SK-N-SH (cell line): ENCODE measurements at regions not wholly inside any gene's neighbourhood (a gene's known extent, or its start where the extent isn't known, plus 50 kb on each side); places are given as distances from the start of the nearest gene placed in this dataset.

Experiments
- CTCF ChIA-PET: fragments of 300-600, 350-600 bp; formaldehyde crosslinking; extraction: SDS; loops from one replicate; lab custom pipeline; 2021; lab: Yijun Ruan, JAX
- POLR2A ChIA-PET: fragments of 350-600 bp; sonication (Branson Sonifier 250); formaldehyde crosslinking; extraction: SDS; loops from one replicate; lab custom pipeline; 2020; ENCODE audit warnings: antibody characterized with exemption, inconsistent platforms; lab: Yijun Ruan, JAX
- DNase-seq: peaks from one replicate; pipeline ENCODE4 v3.0.0; 2012
- H2AFZ ChIP-seq: fragments of 200-600 bp; sonication (generic); 2 replicates; pipeline ENCODE4 v1.8.1; 2016; ENCODE audit warnings: antibody characterized with exemption, mild to moderate bottlenecking, low read depth
- H3F3A ChIP-seq: fragments of 200-600 bp; sonication (generic); replicated peaks from 2 replicates; pipeline ENCODE3; 2016; ENCODE audit warnings: antibody characterized with exemption, mild to moderate bottlenecking; ENCODE audit not compliant: insufficient read depth
- H3K27ac ChIP-seq, 2 experiments: fragments of 200-500 bp in 1 of 2; fragments of 200-600 bp in 1 of 2; sonication (Bioruptor generic) in 1 of 2; sonication (generic), shearing (Covaris generic) in 1 of 2; 2 replicates each; pipeline versions ENCODE4 v1.5.1 to v1.6.1; 2014 to 2016; ENCODE audit warnings: low read depth in 2 of 2, inconsistent platforms in 1 of 2, low read length in 1 of 2, mild to moderate bottlenecking in 1 of 2, mixed read lengths in 1 of 2
- H3K27me3 ChIP-seq: fragments of 200-600 bp; sonication (generic), shearing (Covaris generic); 2 replicates; pipeline ENCODE4 v1.6.1; 2016; ENCODE audit warnings: mixed run types; ENCODE audit not compliant: insufficient read depth
- H3K36me3 ChIP-seq, 2 experiments: fragments of 200-500 bp in 1 of 2; fragments of 200-600 bp in 1 of 2; sonication (Bioruptor generic) in 1 of 2; sonication (generic) in 1 of 2; replicated peaks in 1 of 2; 2 replicates each; pipeline versions ENCODE3 to v1.5.1; 2014 to 2016; ENCODE audit warnings: low read length in 1 of 2, mild to moderate bottlenecking in 1 of 2; ENCODE audit not compliant: insufficient read depth in 2 of 2, control insufficient read depth in 1 of 2
- H3K4me1 ChIP-seq, 2 experiments: fragments of 200-500 bp in 1 of 2; fragments of 200-600 bp in 1 of 2; sonication (Bioruptor generic) in 1 of 2; sonication (generic), shearing (Covaris generic) in 1 of 2; 2 replicates each; pipeline versions ENCODE4 v1.5.1 to v1.6.1; 2014 to 2016; ENCODE audit warnings: low read depth in 1 of 2, low read length in 1 of 2, mixed run types in 1 of 2; ENCODE audit not compliant: insufficient read depth in 2 of 2, control insufficient read depth in 1 of 2
- H3K4me2 ChIP-seq: fragments of 200-600 bp; sonication (generic), shearing (Covaris generic); 2 replicates; pipeline ENCODE4 v1.6.1; 2017; ENCODE audit warnings: mixed run types
- H3K4me3 ChIP-seq, 2 experiments: fragments of 200-500 bp in 1 of 2; fragments of 200-600 bp in 1 of 2; sonication (Bioruptor generic) in 1 of 2; sonication (generic), shearing (Covaris generic) in 1 of 2; 2 replicates each; pipeline versions ENCODE4 v1.5.1 to v1.8.1; 2014 to 2016; ENCODE audit warnings: low read depth in 2 of 2, inconsistent platforms in 1 of 2, low read length in 1 of 2, mild to moderate bottlenecking in 1 of 2, mixed read lengths in 1 of 2, moderate library complexity in 1 of 2
- H3K79me2 ChIP-seq: fragments of 200-600 bp; sonication (generic); 2 replicates; pipeline ENCODE4 v1.8.1; 2017; ENCODE audit warnings: mild to moderate bottlenecking; ENCODE audit not compliant: insufficient read depth
- H3K9ac ChIP-seq: fragments of 200-600 bp; sonication (generic); 2 replicates; pipeline ENCODE4 v1.6.1; 2017; ENCODE audit warnings: mixed run types
- H3K9me2 ChIP-seq: fragments of 200-600 bp; sonication (generic); 2 replicates; pipeline ENCODE4 v1.6.1; 2017; ENCODE audit warnings: mixed run types
- H3K9me3 ChIP-seq: fragments of 200-600 bp; sonication (generic); 2 replicates; pipeline ENCODE4 v1.6.1; 2017; ENCODE audit warnings: mixed run types, mild to moderate bottlenecking, moderate library complexity
- H4K20me1 ChIP-seq: fragments of 200-600 bp; sonication (generic); 2 replicates; pipeline ENCODE4 v1.6.1; 2017; ENCODE audit warnings: mild to moderate bottlenecking, mixed run types; ENCODE audit not compliant: insufficient read depth
- CHD2 ChIP-seq: fragments of 150-350 bp; IDR thresholded peaks from 2 replicates; pipeline ENCODE4 v1.6.1; 2018; ENCODE audit warnings: low read length; ENCODE audit not compliant: partially characterized antibody
- EP300 ChIP-seq, 2 experiments: IDR thresholded peaks; 2 replicates each; pipeline versions ENCODE4 v1.4.0 to v1.6.1; 2012; ENCODE audit warnings: borderline replicate concordance in 1 of 2, low read depth in 1 of 2, low read length in 1 of 2
- FOSL2 ChIP-seq: IDR thresholded peaks from 2 replicates; pipeline ENCODE4 v1.4.0; 2012; ENCODE audit warnings: low read depth, mild to moderate bottlenecking, moderate library complexity, borderline replicate concordance
- FOXJ3 ChIP-seq: sonication (generic); formaldehyde crosslinking; IDR thresholded peaks from 2 replicates; pipeline ENCODE4 v1.5.1; 2020; ENCODE audit warnings: mild to moderate bottlenecking, missing genetic modification reagents
- GABPA ChIP-seq: IDR thresholded peaks from 2 replicates; pipeline ENCODE4 v1.4.0; 2012; ENCODE audit warnings: low read depth, mild to moderate bottlenecking
- GATA2 ChIP-seq: sonication (generic); formaldehyde crosslinking; IDR thresholded peaks from 2 replicates; pipeline ENCODE4 v1.5.0; 2020; ENCODE audit warnings: mild to moderate bottlenecking, missing genetic modification reagents
- JUND ChIP-seq: IDR thresholded peaks from 2 replicates; pipeline ENCODE4 v1.4.0; 2012
- MEF2A ChIP-seq: IDR thresholded peaks from 2 replicates; pipeline ENCODE4 v1.4.0; 2012; ENCODE audit warnings: low read depth, borderline replicate concordance
- POLR2AphosphoS5 ChIP-seq: IDR thresholded peaks from 2 replicates; pipeline ENCODE4 v1.6.1; 2012; ENCODE audit warnings: low read depth, low read length
- RCOR1 ChIP-seq: fragments of 150-350 bp; IDR thresholded peaks from 2 replicates; pipeline ENCODE4 v1.6.1; 2017; ENCODE audit warnings: antibody characterized with exemption, low read length
- RFX5 ChIP-seq: IDR thresholded peaks from 2 replicates; pipeline ENCODE4 v1.6.1; 2012; ENCODE audit warnings: mild to moderate bottlenecking, improper control_type of control experiment, low read length
- TEAD4 ChIP-seq: IDR thresholded peaks from 2 replicates; pipeline ENCODE4 v1.4.0; 2012; ENCODE audit warnings: mild to moderate bottlenecking, borderline replicate concordance; ENCODE audit not compliant: insufficient read depth
- YY1 ChIP-seq: IDR thresholded peaks from 2 replicates; pipeline ENCODE4 v1.4.0; 2012; ENCODE audit warnings: low read depth, mild to moderate bottlenecking
- WGBS: methylation state at CpG from one replicate; pipeline ENCODE4 v1.1.6; 2017; ENCODE audit warnings: low lambda C conversion rate; 5-methylcytosine and 5-hydroxymethylcytosine counted together
- TF ChIP-seq, protein P1 (sequence below): IDR thresholded peaks from 2 replicates; pipeline ENCODE4 v1.6.1; 2012; ENCODE audit warnings: mild to moderate bottlenecking, low read depth, low read length, moderate library complexity
- TF ChIP-seq, protein P2 (sequence below): IDR thresholded peaks from 2 replicates; pipeline ENCODE4 v1.4.0; 2012; ENCODE audit warnings: low read depth
- TF ChIP-seq, protein P3 (sequence below): fragments of 200-600 bp; sonication (generic); IDR thresholded peaks from 2 replicates; pipeline ENCODE4 v1.6.1; 2017; ENCODE audit warnings: antibody characterized with exemption, mild to moderate bottlenecking, moderate library complexity
- TF ChIP-seq, protein P4 (sequence below): IDR thresholded peaks from 2 replicates; pipeline ENCODE4; 2012
- TF ChIP-seq, protein P5 (sequence below): IDR thresholded peaks from 2 replicates; pipeline ENCODE4 v1.4.0; 2012; ENCODE audit warnings: low read depth, borderline replicate concordance

DNA sequence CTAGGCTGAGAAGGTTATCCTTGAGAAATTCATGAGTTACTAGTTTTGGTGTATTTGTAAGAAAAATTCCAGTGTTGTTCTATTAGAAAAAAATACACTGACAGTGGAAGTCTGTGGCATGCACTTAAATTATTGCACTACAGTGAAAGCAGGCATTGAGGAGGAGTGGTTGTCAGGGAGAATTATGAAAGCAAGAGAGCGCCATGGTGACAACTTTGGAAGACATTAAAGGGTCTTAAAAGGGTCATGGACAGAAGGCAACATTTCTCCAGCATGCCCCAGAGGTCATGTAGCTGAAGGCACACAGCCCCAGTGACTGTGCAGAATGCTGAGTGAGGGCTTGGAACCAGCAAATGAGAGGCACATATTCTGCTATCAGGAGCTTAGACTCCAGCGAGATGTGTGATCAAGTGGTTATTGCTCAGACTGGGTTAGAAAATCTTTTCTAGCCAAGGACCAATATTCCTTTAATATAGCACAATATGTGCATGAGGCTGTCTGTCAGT lies 292.7 kb downstream of the OLFM4 start:
- Histone ChIP-seq H2AFZ (no peak overlapping the region), H3K79me2 (no peaks in the 10 kb centered on the region), H3K9me3 (no peaks in the 10 kb centered on the region), H3K4me2 (no peak overlapping the region), H3K27me3 (no peaks in the 10 kb centered on the region), H3K4me1 (no peaks in the 10 kb centered on the region), H3K27ac (no peak overlapping the region), H3F3A (no peaks in the 10 kb centered on the region), H3K9ac (no peak overlapping the region), H3K36me3 (no peaks in the 10 kb centered on the region), H4K20me1 (no peaks in the 10 kb centered on the region), H3K4me3 (no peak overlapping the region), H3K9me2 (no peaks in the 10 kb centered on the region)
- TF ChIP-seq CHD2 (no peak), JUND (no peak), EP300 (IDR thresholded peaks at IDR 0.05; ENCODE audit: borderline replicate concordance in 1 of 2, low read depth in 1 of 2, low read length in 1 of 2) (no peak)
- TF ChIP-seq, protein P1, sequence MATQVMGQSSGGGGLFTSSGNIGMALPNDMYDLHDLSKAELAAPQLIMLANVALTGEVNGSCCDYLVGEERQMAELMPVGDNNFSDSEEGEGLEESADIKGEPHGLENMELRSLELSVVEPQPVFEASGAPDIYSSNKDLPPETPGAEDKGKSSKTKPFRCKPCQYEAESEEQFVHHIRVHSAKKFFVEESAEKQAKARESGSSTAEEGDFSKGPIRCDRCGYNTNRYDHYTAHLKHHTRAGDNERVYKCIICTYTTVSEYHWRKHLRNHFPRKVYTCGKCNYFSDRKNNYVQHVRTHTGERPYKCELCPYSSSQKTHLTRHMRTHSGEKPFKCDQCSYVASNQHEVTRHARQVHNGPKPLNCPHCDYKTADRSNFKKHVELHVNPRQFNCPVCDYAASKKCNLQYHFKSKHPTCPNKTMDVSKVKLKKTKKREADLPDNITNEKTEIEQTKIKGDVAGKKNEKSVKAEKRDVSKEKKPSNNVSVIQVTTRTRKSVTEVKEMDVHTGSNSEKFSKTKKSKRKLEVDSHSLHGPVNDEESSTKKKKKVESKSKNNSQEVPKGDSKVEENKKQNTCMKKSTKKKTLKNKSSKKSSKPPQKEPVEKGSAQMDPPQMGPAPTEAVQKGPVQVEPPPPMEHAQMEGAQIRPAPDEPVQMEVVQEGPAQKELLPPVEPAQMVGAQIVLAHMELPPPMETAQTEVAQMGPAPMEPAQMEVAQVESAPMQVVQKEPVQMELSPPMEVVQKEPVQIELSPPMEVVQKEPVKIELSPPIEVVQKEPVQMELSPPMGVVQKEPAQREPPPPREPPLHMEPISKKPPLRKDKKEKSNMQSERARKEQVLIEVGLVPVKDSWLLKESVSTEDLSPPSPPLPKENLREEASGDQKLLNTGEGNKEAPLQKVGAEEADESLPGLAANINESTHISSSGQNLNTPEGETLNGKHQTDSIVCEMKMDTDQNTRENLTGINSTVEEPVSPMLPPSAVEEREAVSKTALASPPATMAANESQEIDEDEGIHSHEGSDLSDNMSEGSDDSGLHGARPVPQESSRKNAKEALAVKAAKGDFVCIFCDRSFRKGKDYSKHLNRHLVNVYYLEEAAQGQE, result no peak
- CTCF ChIA-PET, result no interaction called here
- POLR2A ChIA-PET, result no interaction called here
- WGBS, result 0% methylated on average over 1 of the region's 2 CpGs
- DNase-seq, result no peak

DNA sequence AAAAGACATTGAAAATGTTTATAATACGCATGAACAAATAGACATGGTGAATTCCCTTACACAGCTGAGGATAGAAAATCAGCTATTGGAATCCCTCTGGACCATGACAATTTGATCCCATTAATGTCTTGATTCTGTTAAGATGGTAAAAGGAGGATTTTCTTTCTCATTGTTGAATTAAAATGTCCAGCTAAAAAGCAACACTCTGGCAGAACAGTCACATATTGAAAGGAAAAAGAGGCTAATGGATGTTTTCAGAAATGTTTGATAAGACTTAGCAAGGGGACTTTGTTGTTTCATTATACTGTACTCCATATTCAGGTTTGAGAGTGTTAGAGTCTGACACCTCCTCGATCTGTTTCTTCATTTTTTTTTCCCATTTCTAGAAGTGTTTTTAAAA lies 296.0 kb downstream of the OLFM4 start:
- POLR2A ChIA-PET, result no interaction called here
- DNase-seq, result no peak
- Histone ChIP-seq H3K36me3 (no peaks in the 10 kb centered on the region), H3K27ac (no peak overlapping the region), H3F3A (no peaks in the 10 kb centered on the region), H3K27me3 (no peaks in the 10 kb centered on the region), H2AFZ (no peak overlapping the region), H3K4me2 (no peak overlapping the region), H4K20me1 (no peaks in the 10 kb centered on the region), H3K4me1 (no peaks in the 10 kb centered on the region), H3K9me2 (no peaks in the 10 kb centered on the region), H3K79me2 (no peaks in the 10 kb centered on the region), H3K4me3 (no peak overlapping the region), H3K9ac (no peak overlapping the region), H3K9me3 (no peaks in the 10 kb centered on the region)
- WGBS, result 15% methylated on average over 2 of the region's 2 CpGs
- TF ChIP-seq, protein P2, sequence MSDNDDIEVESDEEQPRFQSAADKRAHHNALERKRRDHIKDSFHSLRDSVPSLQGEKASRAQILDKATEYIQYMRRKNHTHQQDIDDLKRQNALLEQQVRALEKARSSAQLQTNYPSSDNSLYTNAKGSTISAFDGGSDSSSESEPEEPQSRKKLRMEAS, result no peak
- TF ChIP-seq RFX5, result no peak
- TF ChIP-seq FOXJ3 (CRISPR knock-in tag), result no peak
- no peak for TF ChIP-seq MEF2A
- TF ChIP-seq, protein P3, sequence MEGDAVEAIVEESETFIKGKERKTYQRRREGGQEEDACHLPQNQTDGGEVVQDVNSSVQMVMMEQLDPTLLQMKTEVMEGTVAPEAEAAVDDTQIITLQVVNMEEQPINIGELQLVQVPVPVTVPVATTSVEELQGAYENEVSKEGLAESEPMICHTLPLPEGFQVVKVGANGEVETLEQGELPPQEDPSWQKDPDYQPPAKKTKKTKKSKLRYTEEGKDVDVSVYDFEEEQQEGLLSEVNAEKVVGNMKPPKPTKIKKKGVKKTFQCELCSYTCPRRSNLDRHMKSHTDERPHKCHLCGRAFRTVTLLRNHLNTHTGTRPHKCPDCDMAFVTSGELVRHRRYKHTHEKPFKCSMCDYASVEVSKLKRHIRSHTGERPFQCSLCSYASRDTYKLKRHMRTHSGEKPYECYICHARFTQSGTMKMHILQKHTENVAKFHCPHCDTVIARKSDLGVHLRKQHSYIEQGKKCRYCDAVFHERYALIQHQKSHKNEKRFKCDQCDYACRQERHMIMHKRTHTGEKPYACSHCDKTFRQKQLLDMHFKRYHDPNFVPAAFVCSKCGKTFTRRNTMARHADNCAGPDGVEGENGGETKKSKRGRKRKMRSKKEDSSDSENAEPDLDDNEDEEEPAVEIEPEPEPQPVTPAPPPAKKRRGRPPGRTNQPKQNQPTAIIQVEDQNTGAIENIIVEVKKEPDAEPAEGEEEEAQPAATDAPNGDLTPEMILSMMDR, result no peak
- TF ChIP-seq, protein P4, sequence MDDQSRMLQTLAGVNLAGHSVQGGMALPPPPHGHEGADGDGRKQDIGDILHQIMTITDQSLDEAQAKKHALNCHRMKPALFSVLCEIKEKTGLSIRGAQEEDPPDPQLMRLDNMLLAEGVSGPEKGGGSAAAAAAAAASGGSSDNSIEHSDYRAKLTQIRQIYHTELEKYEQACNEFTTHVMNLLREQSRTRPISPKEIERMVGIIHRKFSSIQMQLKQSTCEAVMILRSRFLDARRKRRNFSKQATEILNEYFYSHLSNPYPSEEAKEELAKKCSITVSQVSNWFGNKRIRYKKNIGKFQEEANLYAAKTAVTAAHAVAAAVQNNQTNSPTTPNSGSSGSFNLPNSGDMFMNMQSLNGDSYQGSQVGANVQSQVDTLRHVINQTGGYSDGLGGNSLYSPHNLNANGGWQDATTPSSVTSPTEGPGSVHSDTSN, result no peak
- no peak for TF ChIP-seq JUND
- no peak for TF ChIP-seq GATA2 (CRISPR knock-in tag)
- TF ChIP-seq GABPA, result no peak
- TF ChIP-seq RCOR1, result no peak
- TF ChIP-seq, protein P5, sequence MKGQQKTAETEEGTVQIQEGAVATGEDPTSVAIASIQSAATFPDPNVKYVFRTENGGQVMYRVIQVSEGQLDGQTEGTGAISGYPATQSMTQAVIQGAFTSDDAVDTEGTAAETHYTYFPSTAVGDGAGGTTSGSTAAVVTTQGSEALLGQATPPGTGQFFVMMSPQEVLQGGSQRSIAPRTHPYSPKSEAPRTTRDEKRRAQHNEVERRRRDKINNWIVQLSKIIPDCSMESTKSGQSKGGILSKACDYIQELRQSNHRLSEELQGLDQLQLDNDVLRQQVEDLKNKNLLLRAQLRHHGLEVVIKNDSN, result no peak
- TF ChIP-seq FOSL2, result no peak
- TF ChIP-seq YY1, result no peak
- no peak for TF ChIP-seq POLR2AphosphoS5
- no peak for TF ChIP-seq TEAD4
- CTCF ChIA-PET, result interaction anchor here (1.7 kb wide), 1 partner anchor 13 kb away, joined by 4 read pairs; no protein-coding TSS in a partner anchor
